ENCODE measurements at regions not wholly inside any gene's neighbourhood (a gene's known extent, or its start where the extent isn't known, plus 50 kb on each side); places are given as distances from the start of the nearest gene placed in this dataset.

GRCh38 chr12:124402248-124403066 is 107.6 kb downstream of the RFLNA start:
- H3K27ac ChIP-seq, result no peak overlapping the region

GRCh38 chr12:124401704-124402221 is 106.9 kb downstream of the RFLNA start:
- no peak overlapping the region for H3K27ac ChIP-seq
- TF ChIP-seq ZFX (IDR thresholded peaks at IDR 0.05) (no peak), CTCF (conservative IDR thresholded peaks at IDR 0.05) (no peak)

More at GRCh38 chr12:124402248-124403066, 107.6 kb downstream of the RFLNA start:
- TF ChIP-seq CTCF (conservative IDR thresholded peaks at IDR 0.05) (no peak), ZFX (IDR thresholded peaks at IDR 0.05) (no peak)

GRCh38 chr12:124400124-124400523 is 105.2 kb downstream of the RFLNA start:
- no peak for TF ChIP-seq CTCF (conservative IDR thresholded peaks at IDR 0.05)
- TF ChIP-seq ZFX (IDR thresholded peaks at IDR 0.05), result no peak
- no peak overlapping the region for H3K27ac ChIP-seq

GRCh38 chr12:124399622-124400021 is 104.7 kb downstream of the RFLNA start:
- no peak overlapping the region for H3K27ac ChIP-seq
- no peak for TF ChIP-seq ZFX (IDR thresholded peaks at IDR 0.05)
- peak; percentile 75 for TF ChIP-seq CTCF (conservative IDR thresholded peaks at IDR 0.05)

- no peak overlapping the region for H3K27ac ChIP-seq
- no peak for TF ChIP-seq CTCF (conservative IDR thresholded peaks at IDR 0.05)
- TF ChIP-seq ZFX (IDR thresholded peaks at IDR 0.05), result no peak
Measured at GRCh38 chr12:124398578-124399227, 103.8 kb downstream of the RFLNA start.

- TF ChIP-seq ZFX (IDR thresholded peaks at IDR 0.05) (no peak), CTCF (conservative IDR thresholded peaks at IDR 0.05) (no peak)
- H3K27ac ChIP-seq, result peak overlapping the region; percentile 3; the same call in 1 of the 2 replicates
Measured at GRCh38 chr12:124397807-124398577, 103.1 kb downstream of the RFLNA start.

All from C4-2B (cell line).